BJ (cell line): ENCODE measurements at regions not wholly inside any gene's neighbourhood (a gene's known extent, or its start where the extent isn't known, plus 50 kb on each side); places are given as distances from the start of the nearest gene placed in this dataset.
"Not testable (repeated sequence)": the region's sequence is repeated elsewhere in the genome, so short reads cannot be mapped to it uniquely, and the experiment has no call there.

Source experiments
- CTCF ChIA-PET: fragments of 350-600 bp; formaldehyde crosslinking; extraction: SDS; loops from one replicate; lab custom pipeline; 2021; ENCODE audit warnings: antibody characterized with exemption, inconsistent platforms; lab: Yijun Ruan, JAX
- POLR2A ChIA-PET: fragments of 300-600 bp; sonication (Branson Sonifier 250); formaldehyde crosslinking; extraction: SDS; loops from one replicate; lab custom pipeline; 2021; ENCODE audit warnings: antibody characterized with exemption; lab: Charles Lee
- DNase-seq: peaks from one replicate; pipeline ENCODE4 v3.0.0-alpha.2; 2011; ENCODE audit warnings: low read depth
- H3K27me3 ChIP-seq: 2 replicates; pipeline ENCODE4 v1.6.0; 2011; ENCODE audit warnings: low read length; ENCODE audit not compliant: control insufficient read depth, insufficient read depth
- H3K36me3 ChIP-seq: 2 replicates; pipeline ENCODE4 v1.5.1; 2011; ENCODE audit warnings: low read length; ENCODE audit not compliant: control insufficient read depth, insufficient read depth
- H3K4me3 ChIP-seq: 2 replicates; pipeline ENCODE4 v1.5.1; 2011; ENCODE audit warnings: low read depth, mild to moderate bottlenecking, control low read depth, low read length
- TF ChIP-seq, protein P1 (sequence below): IDR thresholded peaks from 2 replicates; pipeline ENCODE4 v1.5.1; 2011; ENCODE audit warnings: low read depth, mild to moderate bottlenecking, control low read depth, inconsistent platforms, low read length, moderate library complexity; ENCODE audit not compliant: insufficient read depth

DNA sequence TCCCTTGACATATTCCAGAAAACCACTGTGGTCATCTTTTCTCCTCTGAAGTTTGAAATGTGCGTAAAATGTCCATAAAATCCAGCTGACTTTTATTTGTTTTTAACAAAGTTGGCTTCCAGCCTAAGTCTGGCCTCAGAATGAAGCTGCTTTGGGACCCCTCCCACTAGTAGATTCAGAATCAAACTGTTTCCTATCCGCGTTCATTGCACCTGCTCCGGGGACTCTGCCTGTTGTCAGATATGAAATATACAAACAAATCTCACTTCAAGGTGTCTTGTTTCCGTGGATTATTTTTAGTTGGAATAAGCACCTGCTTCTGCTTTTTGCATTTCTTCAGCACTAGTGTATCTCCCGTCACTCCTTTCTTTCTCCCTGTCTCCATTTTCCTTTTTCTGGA is 115.7 kb upstream of the FHL2 start:
- ChIA-PET POLR2A (no interaction called here), CTCF (interaction anchor here (0.6 kb wide), 2 partner anchors 145 to 181 kb away, joined by 3 read pairs; no protein-coding TSS in a partner anchor)
- H3K4me3 ChIP-seq: no peak overlapping the region
- H3K27me3 ChIP-seq: peaks cover 13% of the 10 kb centered on the region
- no peaks in the 10 kb centered on the region for H3K36me3 ChIP-seq
- TF ChIP-seq, protein P1, sequence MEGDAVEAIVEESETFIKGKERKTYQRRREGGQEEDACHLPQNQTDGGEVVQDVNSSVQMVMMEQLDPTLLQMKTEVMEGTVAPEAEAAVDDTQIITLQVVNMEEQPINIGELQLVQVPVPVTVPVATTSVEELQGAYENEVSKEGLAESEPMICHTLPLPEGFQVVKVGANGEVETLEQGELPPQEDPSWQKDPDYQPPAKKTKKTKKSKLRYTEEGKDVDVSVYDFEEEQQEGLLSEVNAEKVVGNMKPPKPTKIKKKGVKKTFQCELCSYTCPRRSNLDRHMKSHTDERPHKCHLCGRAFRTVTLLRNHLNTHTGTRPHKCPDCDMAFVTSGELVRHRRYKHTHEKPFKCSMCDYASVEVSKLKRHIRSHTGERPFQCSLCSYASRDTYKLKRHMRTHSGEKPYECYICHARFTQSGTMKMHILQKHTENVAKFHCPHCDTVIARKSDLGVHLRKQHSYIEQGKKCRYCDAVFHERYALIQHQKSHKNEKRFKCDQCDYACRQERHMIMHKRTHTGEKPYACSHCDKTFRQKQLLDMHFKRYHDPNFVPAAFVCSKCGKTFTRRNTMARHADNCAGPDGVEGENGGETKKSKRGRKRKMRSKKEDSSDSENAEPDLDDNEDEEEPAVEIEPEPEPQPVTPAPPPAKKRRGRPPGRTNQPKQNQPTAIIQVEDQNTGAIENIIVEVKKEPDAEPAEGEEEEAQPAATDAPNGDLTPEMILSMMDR: no peak
- DNase-seq: no peak

DNA sequence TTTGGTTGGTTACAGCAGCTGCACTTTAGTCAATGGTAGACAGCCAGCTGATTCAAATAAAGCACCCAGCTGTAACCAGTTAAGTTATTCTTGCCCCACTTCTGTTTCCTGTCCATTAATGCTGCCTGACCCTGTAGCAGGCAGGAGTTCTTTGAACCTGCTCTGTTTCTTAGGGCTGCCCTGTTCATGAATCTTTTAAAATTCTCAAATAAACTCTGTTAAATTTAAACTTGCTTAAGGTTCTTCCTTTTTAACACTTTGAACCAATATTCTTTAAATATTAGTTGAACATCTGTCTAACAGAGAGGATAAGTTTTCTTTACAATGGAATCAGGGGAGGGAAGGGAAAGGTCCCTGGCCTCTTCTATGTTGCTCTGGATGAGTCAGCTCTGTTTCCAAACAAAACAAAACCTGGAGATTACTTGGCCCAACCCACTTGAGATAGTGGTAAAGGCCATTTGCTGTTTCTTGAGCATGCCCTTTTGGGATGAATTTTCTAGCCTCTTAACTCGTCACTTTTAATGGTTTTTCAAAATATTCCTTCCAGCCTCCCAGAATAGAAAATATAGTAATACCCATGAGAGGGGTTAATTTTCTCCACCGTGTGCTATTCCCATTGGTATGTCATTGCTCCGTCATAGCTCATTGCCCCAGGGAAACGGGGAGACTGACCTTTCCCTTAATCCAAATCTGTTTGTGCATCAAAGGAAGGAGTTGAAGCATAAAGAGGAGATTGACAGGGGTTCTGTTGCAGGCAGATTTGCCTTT is 112.1 kb upstream of the FHL2 start:
- ChIA-PET CTCF (interaction anchor here (1.0 to 2.2 kb wide), 3 partner anchors 10 to 142 kb away, joined by 4 to 6 read pairs (median 4); no protein-coding TSS in a partner anchor), POLR2A (no interaction called here)
- H3K36me3 ChIP-seq: no peaks in the 10 kb centered on the region
- DNase-seq: no peak
- TF ChIP-seq, protein P1: no peak
- peaks cover 14% of the 10 kb centered on the region for H3K27me3 ChIP-seq
- H3K4me3 ChIP-seq: no peak overlapping the region

- CTCF ChIA-PET: interaction anchor here (1.2 to 2.2 kb wide), 2 partner anchors 9 to 141 kb away, joined by 3 to 6 read pairs; no protein-coding TSS in a partner anchor
- POLR2A ChIA-PET: no interaction called here
- H3K4me3 ChIP-seq: no peak overlapping the region
- no peak for DNase-seq
- no peaks in the 10 kb centered on the region for H3K36me3 ChIP-seq
- TF ChIP-seq, protein P1: no peak
- H3K27me3 ChIP-seq: peaks cover 8% of the 10 kb centered on the region
Measured at GRCh38 chr2:105509269-105510086, 110.6 kb upstream of the FHL2 start.

DNA sequence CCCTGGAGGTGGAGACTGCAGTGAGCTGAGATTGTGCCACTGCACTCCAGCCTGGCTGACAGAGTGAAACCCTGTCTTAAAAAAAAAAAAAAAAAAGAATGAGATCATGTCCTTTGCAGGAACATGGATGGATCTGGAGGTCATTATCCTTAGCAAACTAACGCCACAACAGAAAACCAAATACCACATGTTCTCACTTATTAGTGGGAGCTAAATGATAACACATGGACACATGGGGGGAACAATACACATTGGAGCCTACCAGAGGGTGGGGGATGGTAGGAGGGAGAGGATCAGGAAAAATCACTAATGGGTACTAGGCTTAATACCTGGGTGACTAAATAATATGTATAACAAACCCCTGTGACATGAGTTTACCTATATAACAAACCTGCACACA is 108.0 kb upstream of the FHL2 start:
- H3K4me3 ChIP-seq, H3K27me3 ChIP-seq, CTCF ChIA-PET, H3K36me3 ChIP-seq, DNase-seq, POLR2A ChIA-PET: not testable (repeated sequence)

DNA sequence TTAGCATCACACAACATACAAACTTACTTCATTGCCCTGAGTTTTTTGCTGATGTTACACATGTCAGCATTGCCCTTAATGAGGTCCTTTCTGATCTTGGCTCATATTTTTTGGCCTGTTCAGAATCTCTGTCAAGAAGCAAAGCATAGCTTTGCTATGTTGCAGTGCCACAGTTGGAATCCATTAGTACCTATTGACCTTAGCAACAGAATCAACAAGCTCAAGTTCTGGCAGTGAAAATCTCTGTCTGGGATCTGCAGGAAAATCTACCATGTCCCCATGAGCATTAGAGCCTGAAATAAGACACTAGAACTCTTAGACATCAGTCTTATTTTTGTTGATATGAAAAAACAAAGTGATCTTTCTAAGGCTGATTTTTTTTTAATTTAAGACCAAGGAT is 105.6 kb upstream of the FHL2 start:
- Histone ChIP-seq H3K4me3 (no peak overlapping the region), H3K27me3 (peaks cover 2% of the 10 kb centered on the region), H3K36me3 (no peaks in the 10 kb centered on the region)
- POLR2A ChIA-PET: no interaction called here
- CTCF ChIA-PET: interaction anchor here (1.1 kb wide), 1 partner anchor 47 kb away, joined by 3 read pairs; no protein-coding TSS in a partner anchor
- no peak for DNase-seq
- TF ChIP-seq, protein P1: no peak
